Astrocyte of the spinal cord (primary cell): ENCODE measurements at regions not wholly inside any gene's neighbourhood (a gene's known extent, or its start where the extent isn't known, plus 50 kb on each side); places are given as distances from the start of the nearest gene placed in this dataset.

Experiments used
- DNase-seq: peaks from one replicate; pipeline ENCODE4 v3.0.0; 2011; ENCODE audit warnings: low read depth, low spot score
- H3K4me3 ChIP-seq: 2 replicates; pipeline ENCODE4 v1.5.1; 2011; ENCODE audit warnings: low read depth, mild to moderate bottlenecking, low read length, moderate library complexity
- CTCF ChIP-seq: IDR thresholded peaks from 2 replicates; pipeline ENCODE4 v1.5.1; 2012; ENCODE audit warnings: low read depth, mild to moderate bottlenecking, low read length, inconsistent platforms
- in situ Hi-C: cut with HindIII; loops from 2 replicates; pipeline ENCODE4 v1.10.0; 2017; ENCODE audit warnings: low sequenced_read_pairs

- in situ Hi-C loops = no loop called here
- no peak for TF ChIP-seq CTCF
- no peak for DNase-seq
- H3K4me3 ChIP-seq = no peak overlapping the region
These were observed 124.4 kb downstream of the FBXO15 start for GRCh38 chr18:74023220-74023619.

GRCh38 chr18:74019864-74020263 is 127.8 kb downstream of the FBXO15 start:
- H3K4me3 ChIP-seq = no peak overlapping the region
- no peak for TF ChIP-seq CTCF
- in situ Hi-C loops = no loop called here
- no peak for DNase-seq

GRCh38 chr18:74013955-74014354 is 133.7 kb downstream of the FBXO15 start:
- no peak overlapping the region for H3K4me3 ChIP-seq
- no peak for TF ChIP-seq CTCF
- peak; percentile 87 for DNase-seq
- in situ Hi-C loops = no loop called here

- in situ Hi-C loops = no loop called here
- no peak for TF ChIP-seq CTCF
- peak; percentile 17 for DNase-seq
- no peak overlapping the region for H3K4me3 ChIP-seq
These were observed 134.5 kb downstream of the FBXO15 start for GRCh38 chr18:74012954-74013630.

GRCh38 chr18:74006143-74006542 is 141.5 kb downstream of the FBXO15 start:
- in situ Hi-C loops = no loop called here
- no peak for TF ChIP-seq CTCF
- DNase-seq = no peak
- H3K4me3 ChIP-seq = no peak overlapping the region

GRCh38 chr18:74005320-74006109 is 142.1 kb downstream of the FBXO15 start:
- DNase-seq = no peak
- in situ Hi-C loops = no loop called here
- no peak for TF ChIP-seq CTCF
- no peak overlapping the region for H3K4me3 ChIP-seq
